NB4 (cell line): ENCODE measurements at regions not wholly inside any gene's neighbourhood (a gene's known extent, or its start where the extent isn't known, plus 50 kb on each side); places are given as distances from the start of the nearest gene placed in this dataset.

ENCODE experiments used
- DNase-seq: peaks from one replicate; pipeline ENCODE4 v3.0.0; 2010; ENCODE audit warnings: low read depth
- H3K4me3 ChIP-seq: one replicate; pipeline ENCODE4 v1.5.1; 2011; ENCODE audit warnings: mild to moderate bottlenecking, low read depth, low read length, moderate library complexity
- MYC ChIP-seq: IDR thresholded peaks from 2 replicates; pipeline ENCODE4 v1.6.1; 2011; ENCODE audit warnings: low read depth, low read length
- POLR2A ChIP-seq: IDR thresholded peaks from 2 replicates; pipeline ENCODE4 v1.6.1; 2011; ENCODE audit warnings: mild to moderate bottlenecking; ENCODE audit not compliant: insufficient read length; ENCODE audit errors: extremely low read depth
- TF ChIP-seq, protein P1 (sequence below): IDR thresholded peaks from one replicate; pipeline ENCODE4 v1.5.1; 2012; ENCODE audit warnings: low read depth, low read length
- TF ChIP-seq, protein P2 (sequence below): IDR thresholded peaks from 2 replicates; pipeline ENCODE4 v1.6.1; 2011; ENCODE audit warnings: low read depth, low read length

DNA sequence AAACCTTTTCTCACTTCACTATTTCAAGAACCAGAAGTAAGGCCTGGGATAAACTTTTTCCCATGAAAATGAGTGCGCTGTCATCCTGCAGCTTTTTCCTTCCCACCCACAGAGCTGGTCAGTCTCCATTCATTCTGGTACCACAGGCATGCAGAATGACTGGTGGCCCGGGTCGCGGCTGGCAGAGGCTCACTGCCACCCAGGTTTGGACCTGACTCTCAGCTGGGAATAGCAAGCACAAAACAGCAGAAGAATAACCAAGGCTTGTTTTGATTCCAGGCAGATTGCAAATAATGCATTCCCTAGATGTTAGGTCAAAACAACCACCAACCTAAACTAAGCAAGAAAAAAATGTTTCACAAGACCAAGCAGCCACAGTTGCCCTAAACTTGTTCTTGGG is 190.5 kb upstream of the NRP1 start:
- TF ChIP-seq, protein P1, sequence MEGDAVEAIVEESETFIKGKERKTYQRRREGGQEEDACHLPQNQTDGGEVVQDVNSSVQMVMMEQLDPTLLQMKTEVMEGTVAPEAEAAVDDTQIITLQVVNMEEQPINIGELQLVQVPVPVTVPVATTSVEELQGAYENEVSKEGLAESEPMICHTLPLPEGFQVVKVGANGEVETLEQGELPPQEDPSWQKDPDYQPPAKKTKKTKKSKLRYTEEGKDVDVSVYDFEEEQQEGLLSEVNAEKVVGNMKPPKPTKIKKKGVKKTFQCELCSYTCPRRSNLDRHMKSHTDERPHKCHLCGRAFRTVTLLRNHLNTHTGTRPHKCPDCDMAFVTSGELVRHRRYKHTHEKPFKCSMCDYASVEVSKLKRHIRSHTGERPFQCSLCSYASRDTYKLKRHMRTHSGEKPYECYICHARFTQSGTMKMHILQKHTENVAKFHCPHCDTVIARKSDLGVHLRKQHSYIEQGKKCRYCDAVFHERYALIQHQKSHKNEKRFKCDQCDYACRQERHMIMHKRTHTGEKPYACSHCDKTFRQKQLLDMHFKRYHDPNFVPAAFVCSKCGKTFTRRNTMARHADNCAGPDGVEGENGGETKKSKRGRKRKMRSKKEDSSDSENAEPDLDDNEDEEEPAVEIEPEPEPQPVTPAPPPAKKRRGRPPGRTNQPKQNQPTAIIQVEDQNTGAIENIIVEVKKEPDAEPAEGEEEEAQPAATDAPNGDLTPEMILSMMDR = no peak
- no peak for TF ChIP-seq MYC

DNA sequence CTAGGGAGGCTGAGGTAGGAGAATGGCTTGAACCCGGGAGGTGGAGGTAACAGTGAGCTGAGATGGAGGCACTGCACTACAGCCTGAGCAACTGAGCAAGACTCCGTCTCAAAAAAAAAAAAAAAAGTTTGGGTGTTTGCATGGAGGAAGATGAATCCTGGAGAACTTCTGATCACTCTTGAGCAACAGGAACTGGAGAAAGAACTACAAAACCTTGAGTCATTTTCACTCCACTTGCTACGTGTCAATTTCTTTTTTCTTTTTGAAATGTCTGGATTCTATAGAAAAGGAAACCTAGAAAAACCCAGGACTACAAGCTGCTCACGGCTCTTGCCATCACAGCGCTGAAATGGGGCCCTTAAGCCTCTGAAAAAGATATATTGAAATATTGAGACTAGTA is 189.6 kb upstream of the NRP1 start:
- DNase-seq = no peak
- TF ChIP-seq, protein P2, sequence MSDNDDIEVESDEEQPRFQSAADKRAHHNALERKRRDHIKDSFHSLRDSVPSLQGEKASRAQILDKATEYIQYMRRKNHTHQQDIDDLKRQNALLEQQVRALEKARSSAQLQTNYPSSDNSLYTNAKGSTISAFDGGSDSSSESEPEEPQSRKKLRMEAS = no peak
- TF ChIP-seq, protein P1 = no peak
- TF ChIP-seq MYC (no peak), POLR2A (no peak)
- no peak overlapping the region for H3K4me3 ChIP-seq

More for the DNA sequence above, 190.5 kb upstream of the NRP1 start:
- no peak for DNase-seq
- H3K4me3 ChIP-seq = no peak overlapping the region

DNA sequence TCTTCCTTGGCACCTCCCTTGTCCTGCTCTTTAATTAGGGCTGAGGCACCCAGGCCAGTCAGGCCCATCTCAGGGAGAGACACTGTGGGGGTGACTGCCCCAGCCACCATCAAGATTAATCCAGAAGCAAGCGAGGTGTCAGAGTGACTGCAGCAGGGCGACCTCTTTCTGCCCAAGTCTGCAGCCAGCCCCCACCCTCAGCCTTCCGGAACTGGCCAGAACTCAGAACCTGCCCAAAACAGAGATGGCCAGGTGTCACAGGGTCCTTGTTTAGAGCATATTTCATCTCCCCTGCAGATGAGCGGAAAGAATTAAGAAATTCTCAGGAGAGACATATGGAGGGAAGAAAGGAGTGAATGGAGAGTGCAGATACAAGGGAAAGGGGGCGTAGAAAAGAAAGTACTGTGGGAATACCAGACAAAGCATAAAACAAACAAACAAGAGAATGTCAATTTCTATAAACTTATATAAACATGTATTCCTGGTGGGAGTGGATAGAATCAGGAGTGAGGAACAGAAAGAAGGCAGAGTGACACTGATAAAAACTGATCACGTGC is 188.8 kb upstream of the NRP1 start:
- no peak for TF ChIP-seq MYC
- TF ChIP-seq, protein P1 = no peak
- TF ChIP-seq POLR2A = no peak
- TF ChIP-seq, protein P2 = no peak
- no peak for DNase-seq
- no peak overlapping the region for H3K4me3 ChIP-seq

DNA sequence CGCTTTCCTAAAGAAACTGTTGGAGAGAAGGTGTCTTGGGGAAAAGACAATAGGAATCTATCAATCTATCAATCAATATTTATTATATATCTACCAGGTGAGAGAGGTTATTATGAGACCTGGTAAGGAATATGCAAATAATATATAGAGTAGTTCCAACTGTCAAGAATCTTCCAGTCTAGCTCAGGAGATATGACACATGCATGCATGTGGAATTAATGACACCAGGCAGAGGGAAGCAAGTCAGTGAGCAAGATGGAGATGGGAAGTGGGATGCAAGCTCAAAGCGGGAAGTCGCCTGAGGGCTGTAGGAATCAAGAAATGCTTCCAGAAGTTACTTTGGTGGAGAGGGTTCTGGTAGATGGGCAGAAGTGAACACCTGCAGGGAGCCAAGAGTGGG is 187.4 kb upstream of the NRP1 start:
- TF ChIP-seq MYC = no peak
- no peak overlapping the region for H3K4me3 ChIP-seq
- no peak for DNase-seq

DNA sequence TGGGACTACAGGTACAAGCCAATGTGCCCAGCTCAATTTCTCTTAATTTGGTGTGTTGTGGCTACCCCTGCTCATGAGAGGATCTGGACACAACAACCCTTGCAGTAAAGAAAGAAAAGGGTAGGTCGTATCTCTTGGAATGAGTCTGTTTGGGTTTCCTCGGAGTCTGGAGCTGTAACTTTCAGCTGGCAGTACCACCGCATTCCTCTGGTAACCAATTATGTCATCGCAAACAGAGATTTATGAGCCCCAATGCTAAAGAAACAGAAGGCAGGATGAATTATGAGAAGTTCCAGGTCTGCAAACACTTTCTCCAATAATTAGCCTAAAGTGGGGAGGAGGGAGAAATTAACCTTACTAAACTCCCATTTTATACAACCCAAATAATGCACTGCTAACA is 186.6 kb upstream of the NRP1 start:
- no peak for DNase-seq
- H3K4me3 ChIP-seq = no peak overlapping the region
- TF ChIP-seq MYC (no peak), POLR2A (no peak)
- TF ChIP-seq, protein P1 = no peak
- TF ChIP-seq, protein P2 = no peak

DNA sequence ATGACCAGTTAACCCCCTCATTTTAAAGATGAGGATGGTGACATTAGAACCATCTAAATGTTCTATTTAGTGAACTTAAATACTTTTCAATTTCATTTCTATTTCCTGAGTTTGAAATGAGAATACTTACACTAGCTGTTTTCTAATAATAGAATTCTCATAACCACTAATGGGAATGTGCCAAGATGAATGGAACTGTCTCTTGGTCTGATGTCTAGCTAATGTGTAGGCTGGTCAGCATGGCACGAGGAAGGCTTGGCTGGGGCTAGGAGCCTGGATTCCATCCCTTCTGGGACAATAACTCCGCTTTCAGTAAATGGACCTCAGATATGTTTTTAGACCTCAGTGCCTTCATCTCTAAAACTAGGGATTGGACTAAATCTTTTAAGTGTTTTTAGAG is 185.8 kb upstream of the NRP1 start:
- TF ChIP-seq MYC (no peak), POLR2A (no peak)
- TF ChIP-seq, protein P1 = no peak
- TF ChIP-seq, protein P2 = no peak
- DNase-seq = no peak
- H3K4me3 ChIP-seq = no peak overlapping the region
